ENCODE measurements at regions not wholly inside any gene's neighbourhood (a gene's known extent, or its start where the extent isn't known, plus 50 kb on each side); places are given as distances from the start of the nearest gene placed in this dataset.

GRCh38 chrY:7936046-7936445, 1024.5 kb upstream of the AMELY start:
- Histone ChIP-seq H3K9me3 (no peaks in the 10 kb centered on the region), H3K4me1 (no peaks in the 10 kb centered on the region), H3K36me3 (no peaks in the 10 kb centered on the region), H3K27me3 (replicated peaks in 1 of 7) (no peaks in the 10 kb centered on the region), H3K4me3 (no peak overlapping the region), H3K27ac (no peak overlapping the region)
- intact Hi-C loops (cut with DNase I; ENCODE audit: low total_unique reads) = no loop called here
- DNase-seq = no peak
- TF ChIP-seq POLR2A (IDR thresholded peaks at IDR 0.05) = no peak
- no peak for TF ChIP-seq POLR2AphosphoS5 (IDR thresholded peaks at IDR 0.05)
- TF ChIP-seq, protein P1, sequence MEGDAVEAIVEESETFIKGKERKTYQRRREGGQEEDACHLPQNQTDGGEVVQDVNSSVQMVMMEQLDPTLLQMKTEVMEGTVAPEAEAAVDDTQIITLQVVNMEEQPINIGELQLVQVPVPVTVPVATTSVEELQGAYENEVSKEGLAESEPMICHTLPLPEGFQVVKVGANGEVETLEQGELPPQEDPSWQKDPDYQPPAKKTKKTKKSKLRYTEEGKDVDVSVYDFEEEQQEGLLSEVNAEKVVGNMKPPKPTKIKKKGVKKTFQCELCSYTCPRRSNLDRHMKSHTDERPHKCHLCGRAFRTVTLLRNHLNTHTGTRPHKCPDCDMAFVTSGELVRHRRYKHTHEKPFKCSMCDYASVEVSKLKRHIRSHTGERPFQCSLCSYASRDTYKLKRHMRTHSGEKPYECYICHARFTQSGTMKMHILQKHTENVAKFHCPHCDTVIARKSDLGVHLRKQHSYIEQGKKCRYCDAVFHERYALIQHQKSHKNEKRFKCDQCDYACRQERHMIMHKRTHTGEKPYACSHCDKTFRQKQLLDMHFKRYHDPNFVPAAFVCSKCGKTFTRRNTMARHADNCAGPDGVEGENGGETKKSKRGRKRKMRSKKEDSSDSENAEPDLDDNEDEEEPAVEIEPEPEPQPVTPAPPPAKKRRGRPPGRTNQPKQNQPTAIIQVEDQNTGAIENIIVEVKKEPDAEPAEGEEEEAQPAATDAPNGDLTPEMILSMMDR (IDR thresholded peaks at IDR 0.05 in 8 of 11, conservative IDR thresholded peaks at IDR 0.05 in 3 of 11) = no peak
- WGBS, 5 donors = 80 to 92% (median 83%) methylated on average over 1 of the region's 1 CpG; no CpG with 5 or more reads in 2 of the 5 donors

GRCh38 chrY:7935606-7936005, 1024.1 kb upstream of the AMELY start:
- TF ChIP-seq POLR2AphosphoS5 (IDR thresholded peaks at IDR 0.05) = no peak
- TF ChIP-seq POLR2A (IDR thresholded peaks at IDR 0.05) = no peak
- TF ChIP-seq, protein P1 (IDR thresholded peaks at IDR 0.05 in 8 of 11, conservative IDR thresholded peaks at IDR 0.05 in 3 of 11) = no peak
- Histone ChIP-seq H3K27ac (no peak overlapping the region), H3K36me3 (no peaks in the 10 kb centered on the region), H3K4me1 (no peaks in the 10 kb centered on the region), H3K4me3 (no peak overlapping the region), H3K9me3 (no peaks in the 10 kb centered on the region), H3K27me3 (replicated peaks in 1 of 7) (no peaks in the 10 kb centered on the region)
- WGBS, 5 donors = 61 to 74% (median 64%) methylated on average over 2 of the region's 2 CpGs; no CpG with 5 or more reads in 2 of the 5 donors
- DNase-seq = no peak
- intact Hi-C loops (cut with DNase I; ENCODE audit: low total_unique reads) = no loop called here

DNA sequence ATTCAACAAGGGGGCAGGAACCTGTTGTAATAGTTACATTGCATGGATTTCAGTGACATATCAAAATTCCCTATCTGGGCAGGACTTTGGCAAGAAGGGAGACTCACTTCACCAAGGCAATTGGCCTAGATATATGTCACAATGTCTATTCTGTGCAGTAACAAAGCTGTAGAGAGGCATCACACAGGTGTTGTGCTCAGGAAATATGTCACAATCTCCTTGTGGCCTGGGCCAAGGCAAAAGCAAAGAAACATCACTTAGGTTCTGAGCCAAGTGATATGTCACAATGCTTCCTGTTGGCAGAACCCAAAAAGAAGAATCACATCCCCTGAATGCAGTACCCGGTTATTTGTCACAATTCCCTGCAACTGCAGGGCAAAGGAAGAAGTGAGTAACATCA, 1020.9 kb upstream of the AMELY start:
- DNase-seq = no peak
- intact Hi-C loops (cut with DNase I; ENCODE audit: low total_unique reads) = no loop called here

DNA sequence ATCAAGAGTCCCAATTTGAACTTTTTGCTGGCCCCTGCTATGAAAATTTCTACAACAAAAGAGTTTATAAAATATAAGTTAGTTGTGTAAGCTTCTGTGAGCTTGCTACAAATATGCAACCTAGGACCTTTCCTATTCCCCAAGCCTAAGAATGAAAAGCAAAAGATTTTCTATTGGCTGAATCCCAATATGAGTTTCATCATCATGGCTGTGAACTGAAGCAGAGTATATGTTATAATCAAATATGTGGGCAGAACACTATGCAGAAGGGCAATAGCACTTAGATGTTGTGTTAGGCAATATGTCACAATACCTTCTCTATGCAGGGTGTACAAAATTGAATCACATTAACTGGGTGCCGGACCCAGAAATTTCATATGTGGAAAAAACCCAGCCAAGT, 1018.3 kb upstream of the AMELY start:
- Histone ChIP-seq H3K9me3 (no peaks in the 10 kb centered on the region), H3K4me3 (no peak overlapping the region), H3K27ac (no peak overlapping the region), H3K27me3 (replicated peaks in 1 of 7) (no peaks in the 10 kb centered on the region), H3K4me1 (no peaks in the 10 kb centered on the region), H3K36me3 (no peaks in the 10 kb centered on the region)
- intact Hi-C loops (cut with DNase I; ENCODE audit: low total_unique reads) = no loop called here
- no peak for DNase-seq
- WGBS, 5 donors = 87 to 100% (median 100%) methylated on average over 1 of the region's 1 CpG; no CpG with 5 or more reads in 2 of the 5 donors
- no peak for TF ChIP-seq POLR2AphosphoS5 (IDR thresholded peaks at IDR 0.05)

More for the DNA sequence above, 1020.9 kb upstream of the AMELY start:
- no peak overlapping the region for H3K4me3 ChIP-seq
- no peak overlapping the region for H3K27ac ChIP-seq
- 33 to 80% (median 50%) methylated on average over 1 of the region's 1 CpG; no CpG with 5 or more reads in 2 of the 5 donors for WGBS, 5 donors
- H3K36me3 ChIP-seq = no peaks in the 10 kb centered on the region
- H3K4me1 ChIP-seq = no peaks in the 10 kb centered on the region
- H3K9me3 ChIP-seq = no peaks in the 10 kb centered on the region
- no peak for TF ChIP-seq POLR2AphosphoS5 (IDR thresholded peaks at IDR 0.05)
- TF ChIP-seq POLR2A (IDR thresholded peaks at IDR 0.05) = no peak
- TF ChIP-seq, protein P1 (IDR thresholded peaks at IDR 0.05 in 8 of 11, conservative IDR thresholded peaks at IDR 0.05 in 3 of 11) = no peak
- H3K27me3 ChIP-seq (replicated peaks in 1 of 7) = no peaks in the 10 kb centered on the region

- Histone ChIP-seq H3K9me3 (no peaks in the 10 kb centered on the region), H3K27me3 (replicated peaks in 1 of 7) (no peaks in the 10 kb centered on the region), H3K4me1 (no peaks in the 10 kb centered on the region), H3K27ac (no peak overlapping the region), H3K4me3 (no peak overlapping the region), H3K36me3 (no peaks in the 10 kb centered on the region)
- WGBS, 5 donors = 77 to 89% (median 82%) methylated on average over 1 to 2 of the region's 2 CpGs; no CpG with 5 or more reads in 2 of the 5 donors
- intact Hi-C loops (cut with DNase I; ENCODE audit: low total_unique reads) = no loop called here
- no peak for TF ChIP-seq POLR2AphosphoS5 (IDR thresholded peaks at IDR 0.05)
- no peak for TF ChIP-seq POLR2A (IDR thresholded peaks at IDR 0.05)
- TF ChIP-seq, protein P1 (IDR thresholded peaks at IDR 0.05 in 8 of 11, conservative IDR thresholded peaks at IDR 0.05 in 3 of 11) = no peak
- no peak for DNase-seq
These were observed 1012.5 kb upstream of the AMELY start for GRCh38 chrY:7924059-7924458.
